Panc1 (cell line): ENCODE measurements at regions not wholly inside any gene's neighbourhood (a gene's known extent, or its start where the extent isn't known, plus 50 kb on each side); places are given as distances from the start of the nearest gene placed in this dataset.

Experiments
- ATAC-seq: fragments of 200-7000 bp; cut with Tn5 transposase; 2 replicates; pipeline ENCODE4 v1.9.1; 2020; ENCODE audit warnings: mild to moderate bottlenecking, moderate library complexity
- BruUV-seq: library from RNA; stranded (reverse); fragments of 400-500 nt; replicated peaks from 2 replicates; lab custom pipeline; 2021; lab: Mats Ljungman, UMichigan
- CTCF ChIA-PET: fragments of 300-600 bp; sonication (Branson Sonifier 250); formaldehyde crosslinking; loops from one replicate; lab custom pipeline; 2022; ENCODE audit warnings: antibody characterized with exemption; lab: Charles Lee
- POLR2A ChIA-PET: fragments of 300-600 bp; sonication (Branson Sonifier 250); formaldehyde crosslinking; loops from one replicate; lab custom pipeline; 2022; ENCODE audit warnings: antibody characterized with exemption; lab: Charles Lee
- DNase-seq: peaks from one replicate; pipeline ENCODE4 v3.0.0-alpha.2; 2010; ENCODE audit warnings: low read depth, low spot score
- H3K27ac ChIP-seq: 2 replicates; pipeline ENCODE4 v1.5.1; 2011; ENCODE audit warnings: mild to moderate bottlenecking, low read length, inconsistent platforms
- H3K27me3 ChIP-seq: fragments of 200-500 bp; sonication (Bioruptor generic); 2 replicates; pipeline ENCODE4 v1.6.0; 2014; ENCODE audit warnings: low read length, inconsistent platforms; ENCODE audit not compliant: control insufficient read depth, insufficient read depth
- H3K36me3 ChIP-seq: fragments of 200-500 bp; sonication (Bioruptor generic); 2 replicates; pipeline ENCODE4 v1.5.1; 2014; ENCODE audit warnings: inconsistent platforms, mild to moderate bottlenecking, low read length, moderate library complexity; ENCODE audit not compliant: control insufficient read depth, insufficient read depth
- H3K4me1 ChIP-seq: 2 replicates; pipeline ENCODE4 v1.5.1; 2011; ENCODE audit warnings: inconsistent platforms, mild to moderate bottlenecking, low read length, moderate library complexity; ENCODE audit not compliant: control insufficient read depth, insufficient read depth
- H3K4me3 ChIP-seq, 2 experiments: 2 replicates each; pipeline ENCODE4 v1.5.1; 2011 to 2012; ENCODE audit warnings: low read depth in 2 of 2, low read length in 2 of 2, mild to moderate bottlenecking in 2 of 2, inconsistent platforms in 1 of 2, moderate library complexity in 1 of 2
- H3K9me3 ChIP-seq: fragments of 200-500 bp; sonication (Bioruptor generic); 2 replicates; pipeline ENCODE4 v1.5.1; 2014; ENCODE audit warnings: low read depth, mild to moderate bottlenecking, inconsistent platforms, low read length, moderate library complexity; ENCODE audit not compliant: control insufficient read depth, insufficient read depth
- CTCF ChIP-seq: fragments of 450-650 bp; IDR thresholded peaks from 2 replicates; pipeline ENCODE4 v1.5.1; 2017; ENCODE audit warnings: mild to moderate bottlenecking
- POLR2AphosphoS5 ChIP-seq: IDR thresholded peaks from 2 replicates; pipeline ENCODE4 v1.6.1; 2012; ENCODE audit warnings: mild to moderate bottlenecking, low read depth, low read length, moderate library complexity
- SIN3A ChIP-seq: IDR thresholded peaks from 2 replicates; pipeline ENCODE4 v1.6.1; 2012; ENCODE audit warnings: low read depth, mild to moderate bottlenecking, low read length, moderate library complexity, borderline replicate concordance; ENCODE audit not compliant: insufficient read depth
- TCF7L2 ChIP-seq: IDR thresholded peaks from 2 replicates; pipeline ENCODE4 v1.6.1; 2011; ENCODE audit warnings: mild to moderate bottlenecking, low read depth, low read length, inconsistent platforms
- in situ Hi-C: cut with HindIII; loops from 2 replicates; pipeline ENCODE4 v1.10.0; 2016; ENCODE audit warnings: low sequenced_read_pairs, low pct_unique_long_range_greater_than_20kb
- intact Hi-C: fragments of 100-400 bp; cut with micrococcal nuclease; formaldehyde crosslinking; loops from one replicate; pipeline ENCODE4 v1.10.0; 2022; ENCODE audit not compliant: unreplicated experiment
- TF ChIP-seq, protein P1 (sequence below), 2 experiments: IDR thresholded peaks; 2 replicates each; pipeline ENCODE4 v1.6.1; 2011 to 2012; ENCODE audit warnings: low read depth in 2 of 2, control low read depth in 1 of 2, low read length in 1 of 2, mild to moderate bottlenecking in 1 of 2, moderate library complexity in 1 of 2; ENCODE audit not compliant: insufficient read depth in 1 of 2

DNA sequence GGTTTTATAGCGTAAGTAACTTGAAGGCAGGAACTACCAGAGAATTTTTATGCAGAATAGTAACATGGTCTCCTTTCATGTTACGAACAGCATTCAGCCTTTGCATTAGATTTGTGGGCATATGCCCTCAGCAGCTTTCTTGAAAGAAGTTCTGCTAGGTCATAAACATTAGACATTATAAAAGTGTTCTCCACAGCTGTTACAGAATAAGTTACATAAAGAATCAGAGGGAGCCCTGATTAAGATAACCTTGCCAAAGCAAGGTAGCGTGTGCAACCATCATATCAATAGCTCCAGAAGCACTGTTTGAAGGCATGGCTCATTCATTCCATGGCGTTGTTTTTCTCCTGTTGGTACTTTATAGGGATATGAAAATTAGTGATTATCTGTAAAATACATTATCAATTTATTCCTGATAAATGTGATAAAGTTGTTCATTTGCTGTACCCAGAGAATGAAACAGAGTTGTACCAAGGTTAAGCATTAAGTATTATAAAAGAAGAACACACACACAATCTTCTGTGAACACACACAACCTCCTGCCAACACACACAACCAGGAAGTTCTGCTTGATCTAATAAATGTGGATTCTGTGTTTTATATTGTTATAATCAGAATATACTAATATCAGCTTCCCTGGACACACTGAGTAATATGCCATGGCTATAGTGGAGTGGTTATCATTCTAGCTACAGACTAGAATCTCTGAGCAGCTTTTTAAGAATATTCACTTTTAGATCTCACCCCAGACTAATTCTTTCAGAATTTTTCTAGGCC lies 286.7 kb upstream of the SLC39A10 start:
- CTCF ChIA-PET = interaction anchor here (0.6 kb wide), 1 partner anchor 95 kb away, joined by 8 read pairs; no protein-coding TSS in a partner anchor

DNA sequence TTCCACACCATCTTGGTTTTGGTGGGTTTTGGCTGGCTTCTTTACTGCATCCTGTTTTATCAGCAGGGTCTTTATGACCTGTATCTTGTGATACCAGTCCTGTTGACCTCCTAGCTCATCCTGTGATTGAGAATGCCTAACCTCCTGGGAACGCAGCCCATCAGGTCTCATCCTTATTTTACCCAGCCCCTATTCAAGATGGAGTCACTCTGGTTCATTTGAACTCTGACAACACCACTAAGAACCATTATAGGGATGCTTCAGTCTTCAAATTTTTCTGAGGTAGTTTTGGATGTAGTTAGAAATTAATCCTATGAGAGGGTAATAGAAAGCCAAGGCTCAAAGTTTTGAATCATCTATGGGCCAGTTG lies 287.8 kb upstream of the SLC39A10 start:
- in situ Hi-C loops (no loop called here), intact Hi-C loops (no loop called here)
- Histone ChIP-seq H3K9me3 (peaks cover 5% of the 10 kb centered on the region; the same call in 1 of the 2 replicates), H3K4me1 (no peaks in the 10 kb centered on the region), H3K4me3 (no peak overlapping the region), H3K36me3 (no peaks in the 10 kb centered on the region), H3K27ac (no peak overlapping the region), H3K27me3 (no peaks in the 10 kb centered on the region)
- BruUV-seq = no TSS peak
- POLR2A ChIA-PET = no interaction called here
- DNase-seq = no peak
- CTCF ChIA-PET = no interaction called here
- ATAC-seq = no peak
- TF ChIP-seq CTCF (no peak), POLR2AphosphoS5 (no peak), SIN3A (no peak), TCF7L2 (no peak)
- TF ChIP-seq, protein P1, sequence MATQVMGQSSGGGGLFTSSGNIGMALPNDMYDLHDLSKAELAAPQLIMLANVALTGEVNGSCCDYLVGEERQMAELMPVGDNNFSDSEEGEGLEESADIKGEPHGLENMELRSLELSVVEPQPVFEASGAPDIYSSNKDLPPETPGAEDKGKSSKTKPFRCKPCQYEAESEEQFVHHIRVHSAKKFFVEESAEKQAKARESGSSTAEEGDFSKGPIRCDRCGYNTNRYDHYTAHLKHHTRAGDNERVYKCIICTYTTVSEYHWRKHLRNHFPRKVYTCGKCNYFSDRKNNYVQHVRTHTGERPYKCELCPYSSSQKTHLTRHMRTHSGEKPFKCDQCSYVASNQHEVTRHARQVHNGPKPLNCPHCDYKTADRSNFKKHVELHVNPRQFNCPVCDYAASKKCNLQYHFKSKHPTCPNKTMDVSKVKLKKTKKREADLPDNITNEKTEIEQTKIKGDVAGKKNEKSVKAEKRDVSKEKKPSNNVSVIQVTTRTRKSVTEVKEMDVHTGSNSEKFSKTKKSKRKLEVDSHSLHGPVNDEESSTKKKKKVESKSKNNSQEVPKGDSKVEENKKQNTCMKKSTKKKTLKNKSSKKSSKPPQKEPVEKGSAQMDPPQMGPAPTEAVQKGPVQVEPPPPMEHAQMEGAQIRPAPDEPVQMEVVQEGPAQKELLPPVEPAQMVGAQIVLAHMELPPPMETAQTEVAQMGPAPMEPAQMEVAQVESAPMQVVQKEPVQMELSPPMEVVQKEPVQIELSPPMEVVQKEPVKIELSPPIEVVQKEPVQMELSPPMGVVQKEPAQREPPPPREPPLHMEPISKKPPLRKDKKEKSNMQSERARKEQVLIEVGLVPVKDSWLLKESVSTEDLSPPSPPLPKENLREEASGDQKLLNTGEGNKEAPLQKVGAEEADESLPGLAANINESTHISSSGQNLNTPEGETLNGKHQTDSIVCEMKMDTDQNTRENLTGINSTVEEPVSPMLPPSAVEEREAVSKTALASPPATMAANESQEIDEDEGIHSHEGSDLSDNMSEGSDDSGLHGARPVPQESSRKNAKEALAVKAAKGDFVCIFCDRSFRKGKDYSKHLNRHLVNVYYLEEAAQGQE (IDR thresholded peaks at IDR 0.05; ENCODE audit: insufficient read depth in 1 of 2, low read depth in 2 of 2, low read length in 1 of 2) = no peak

More for the DNA sequence above, 286.7 kb upstream of the SLC39A10 start:
- TF ChIP-seq, protein P1 (IDR thresholded peaks at IDR 0.05; ENCODE audit: insufficient read depth in 1 of 2, low read depth in 2 of 2, low read length in 1 of 2) = no peak
- no peak for TF ChIP-seq POLR2AphosphoS5
- TF ChIP-seq TCF7L2 = no peak
- no peak for TF ChIP-seq SIN3A
- TF ChIP-seq CTCF = no peak
- DNase-seq (no peak), ATAC-seq (no peak)
- intact Hi-C loops (no loop called here), in situ Hi-C loops (no loop called here)
- Histone ChIP-seq H3K9me3 (no peaks in the 10 kb centered on the region; the same call in 1 of the 2 replicates), H3K27me3 (no peaks in the 10 kb centered on the region), H3K4me3 (no peak overlapping the region), H3K36me3 (no peaks in the 10 kb centered on the region), H3K4me1 (no peaks in the 10 kb centered on the region), H3K27ac (no peak overlapping the region)
- no TSS peak for BruUV-seq
- POLR2A ChIA-PET = no interaction called here
